ENCODE measurements at regions not wholly inside any gene's neighbourhood (a gene's known extent, or its start where the extent isn't known, plus 50 kb on each side); places are given as distances from the start of the nearest gene placed in this dataset.

DNA sequence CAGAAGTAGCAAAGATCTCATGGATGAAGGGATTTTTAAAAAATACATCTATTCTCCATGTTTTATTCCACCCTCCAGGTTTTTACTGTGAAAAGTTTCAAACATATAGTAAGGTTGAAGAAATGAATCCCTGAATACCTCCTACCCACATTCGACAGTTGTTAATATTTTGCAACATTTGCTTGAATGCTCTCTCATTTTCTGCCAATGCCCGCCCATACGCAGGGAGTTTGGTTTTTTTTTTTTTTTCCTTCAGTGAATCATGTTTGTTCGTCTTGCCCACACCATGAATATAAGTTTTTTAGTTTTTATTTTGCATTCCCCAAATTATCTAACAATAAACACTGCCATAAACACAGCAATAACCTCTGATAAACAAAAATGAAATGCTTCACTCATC, 82.9 kb downstream of the MAP1LC3B2 start:
- Mint-ChIP-seq H3K9me3 (peaks cover 40% of the 10 kb centered on the region), H3K36me3 (ENCODE audit: low read depth) (no peaks in the 10 kb centered on the region), H3K27ac (no peak overlapping the region), H3K4me3 (no peak overlapping the region), H3K27me3 (ENCODE audit: low read depth, poor library complexity) (peaks cover 13% of the 10 kb centered on the region), H3K4me1 (peaks cover 20% of the 10 kb centered on the region)
- no peak for DNase-seq
- TF ChIP-seq, protein P1, sequence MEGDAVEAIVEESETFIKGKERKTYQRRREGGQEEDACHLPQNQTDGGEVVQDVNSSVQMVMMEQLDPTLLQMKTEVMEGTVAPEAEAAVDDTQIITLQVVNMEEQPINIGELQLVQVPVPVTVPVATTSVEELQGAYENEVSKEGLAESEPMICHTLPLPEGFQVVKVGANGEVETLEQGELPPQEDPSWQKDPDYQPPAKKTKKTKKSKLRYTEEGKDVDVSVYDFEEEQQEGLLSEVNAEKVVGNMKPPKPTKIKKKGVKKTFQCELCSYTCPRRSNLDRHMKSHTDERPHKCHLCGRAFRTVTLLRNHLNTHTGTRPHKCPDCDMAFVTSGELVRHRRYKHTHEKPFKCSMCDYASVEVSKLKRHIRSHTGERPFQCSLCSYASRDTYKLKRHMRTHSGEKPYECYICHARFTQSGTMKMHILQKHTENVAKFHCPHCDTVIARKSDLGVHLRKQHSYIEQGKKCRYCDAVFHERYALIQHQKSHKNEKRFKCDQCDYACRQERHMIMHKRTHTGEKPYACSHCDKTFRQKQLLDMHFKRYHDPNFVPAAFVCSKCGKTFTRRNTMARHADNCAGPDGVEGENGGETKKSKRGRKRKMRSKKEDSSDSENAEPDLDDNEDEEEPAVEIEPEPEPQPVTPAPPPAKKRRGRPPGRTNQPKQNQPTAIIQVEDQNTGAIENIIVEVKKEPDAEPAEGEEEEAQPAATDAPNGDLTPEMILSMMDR (IDR thresholded peaks at IDR 0.05): no peak

- TF ChIP-seq, protein P1 (IDR thresholded peaks at IDR 0.05): no peak
- no peak for DNase-seq
- Mint-ChIP-seq H3K4me1 (peaks cover 27% of the 10 kb centered on the region), H3K27ac (no peak overlapping the region), H3K4me3 (no peak overlapping the region), H3K27me3 (ENCODE audit: low read depth, poor library complexity) (peaks cover 3% of the 10 kb centered on the region), H3K9me3 (peaks cover 40% of the 10 kb centered on the region), H3K36me3 (ENCODE audit: low read depth) (no peaks in the 10 kb centered on the region)
These were observed 81.1 kb downstream of the MAP1LC3B2 start for GRCh38 chr12:116640281-116640680.

DNA sequence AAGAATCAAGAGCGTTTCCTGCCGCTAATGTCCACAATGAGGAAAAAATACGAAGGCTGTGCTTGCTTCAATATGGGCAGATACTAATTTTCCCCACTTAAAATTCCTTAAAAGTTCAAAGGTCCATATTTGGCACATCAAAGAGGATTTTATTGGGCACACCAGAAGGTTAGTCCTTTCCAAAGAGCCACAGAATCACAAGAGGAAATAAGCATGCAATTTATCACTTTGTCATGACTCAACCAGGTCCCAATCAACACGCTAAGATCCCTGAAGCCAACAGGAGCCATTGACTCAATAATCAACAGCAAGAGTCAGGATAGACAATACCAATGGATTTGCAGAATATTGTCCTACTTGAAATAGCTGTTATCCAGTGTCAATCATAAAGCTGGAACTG, 80.6 kb downstream of the MAP1LC3B2 start:
- TF ChIP-seq, protein P1 (IDR thresholded peaks at IDR 0.05): no peak
- Mint-ChIP-seq H3K4me1 (peaks cover 32% of the 10 kb centered on the region), H3K4me3 (no peak overlapping the region), H3K36me3 (ENCODE audit: low read depth) (no peaks in the 10 kb centered on the region), H3K9me3 (peaks cover 37% of the 10 kb centered on the region), H3K27me3 (ENCODE audit: low read depth, poor library complexity) (peaks cover 3% of the 10 kb centered on the region), H3K27ac (no peak overlapping the region)
- DNase-seq: no peak

DNA sequence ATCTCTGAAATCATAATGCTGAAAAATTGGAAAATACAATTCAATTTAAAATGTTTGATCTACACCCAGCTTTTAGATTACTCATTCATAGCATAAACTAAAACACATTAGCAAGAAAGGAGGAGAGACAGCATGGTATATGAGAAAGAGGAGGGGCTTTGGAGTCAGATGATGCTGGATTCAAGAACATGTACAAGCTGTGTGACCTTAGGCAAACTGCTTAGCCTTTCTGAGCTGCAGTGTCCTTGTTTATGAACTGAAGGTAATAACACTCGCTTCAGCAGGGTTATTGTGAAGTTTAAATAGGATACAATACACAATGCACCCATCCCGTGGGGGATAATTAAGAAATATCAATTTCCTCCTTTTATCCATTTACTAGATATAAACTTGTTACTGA, 79.2 kb downstream of the MAP1LC3B2 start:
- Mint-ChIP-seq H3K27me3 (ENCODE audit: low read depth, poor library complexity) (peaks cover 3% of the 10 kb centered on the region), H3K36me3 (ENCODE audit: low read depth) (no peaks in the 10 kb centered on the region), H3K27ac (no peak overlapping the region), H3K9me3 (peaks cover 23% of the 10 kb centered on the region), H3K4me1 (peaks cover 41% of the 10 kb centered on the region), H3K4me3 (no peak overlapping the region)
- TF ChIP-seq, protein P1 (IDR thresholded peaks at IDR 0.05): no peak
- DNase-seq: no peak

- Mint-ChIP-seq H3K27me3 (ENCODE audit: low read depth, poor library complexity) (peaks cover 3% of the 10 kb centered on the region), H3K36me3 (ENCODE audit: low read depth) (no peaks in the 10 kb centered on the region), H3K27ac (no peak overlapping the region), H3K4me1 (peaks cover 48% of the 10 kb centered on the region), H3K4me3 (no peak overlapping the region), H3K9me3 (peaks cover 16% of the 10 kb centered on the region)
- TF ChIP-seq, protein P1 (IDR thresholded peaks at IDR 0.05): no peak
- DNase-seq: no peak
These were observed 78.5 kb downstream of the MAP1LC3B2 start for GRCh38 chr12:116637589-116638150.
